HG03135 (cell line): ENCODE measurements at regions not wholly inside any gene's neighbourhood (a gene's known extent, or its start where the extent isn't known, plus 50 kb on each side); places are given as distances from the start of the nearest gene placed in this dataset.
"Not testable (repeated sequence)": the region's sequence is repeated elsewhere in the genome, so short reads cannot be mapped to it uniquely, and the experiment has no call there.

Experiments used
- ATAC-seq: cut with Tn5 transposase; IDR thresholded peaks from one replicate; pipeline ENCODE4 v1.9.1; 2021; ENCODE audit warnings: mild to moderate bottlenecking, moderate library complexity; ENCODE audit not compliant: unreplicated experiment

- no peak for ATAC-seq
Observed at GRCh38 chr9:26789959-26790358, 102.6 kb downstream of the CAAP1 start.

GRCh38 chr9:26786564-26786963 lies 106.0 kb downstream of the CAAP1 start:
- no peak for ATAC-seq

GRCh38 chr9:26782899-26783298 lies 109.7 kb downstream of the CAAP1 start:
- no peak for ATAC-seq

- ATAC-seq: no peak
Observed at GRCh38 chr9:26781906-26782305, 110.7 kb downstream of the CAAP1 start.

GRCh38 chr9:26780307-26780706 lies 112.3 kb downstream of the CAAP1 start:
- ATAC-seq: not testable (repeated sequence)

GRCh38 chr9:26779062-26779461 lies 113.5 kb downstream of the CAAP1 start:
- ATAC-seq: no peak

- ATAC-seq: no peak
Observed at GRCh38 chr9:26775391-26775790, 117.2 kb downstream of the CAAP1 start.

GRCh38 chr9:26773056-26773455 lies 119.5 kb downstream of the CAAP1 start:
- ATAC-seq: no peak

- ATAC-seq: no peak
Observed at GRCh38 chr9:26770821-26771220, 121.8 kb downstream of the CAAP1 start.

- ATAC-seq: no peak
Observed at GRCh38 chr9:26768145-26768544, 124.5 kb downstream of the CAAP1 start.

GRCh38 chr9:26760675-26761074 lies 131.9 kb downstream of the CAAP1 start:
- no peak for ATAC-seq

GRCh38 chr9:26758655-26759054 lies 133.9 kb downstream of the CAAP1 start:
- no peak for ATAC-seq

GRCh38 chr9:26756881-26757280 lies 135.7 kb downstream of the CAAP1 start:
- no peak for ATAC-seq

GRCh38 chr9:26755476-26755875 lies 137.1 kb downstream of the CAAP1 start:
- ATAC-seq: no peak

- ATAC-seq: no peak
Observed at GRCh38 chr9:26754509-26755164, 138.0 kb downstream of the CAAP1 start.

GRCh38 chr9:26753971-26754370 lies 138.6 kb downstream of the CAAP1 start:
- ATAC-seq: no peak

- no peak for ATAC-seq
Observed at GRCh38 chr9:26750162-26750561, 142.4 kb downstream of the CAAP1 start.

GRCh38 chr9:26748449-26749058 lies 144.0 kb downstream of the CAAP1 start:
- ATAC-seq: no peak

GRCh38 chr9:26747611-26748010 lies 145.0 kb downstream of the CAAP1 start:
- ATAC-seq: no peak

GRCh38 chr9:26746357-26747072 lies 146.1 kb downstream of the CAAP1 start:
- ATAC-seq: peak; percentile 86

GRCh38 chr9:26745111-26745510 lies 147.5 kb downstream of the CAAP1 start:
- ATAC-seq: no peak
